Tibial nerve (tissue), 4 donors: ENCODE measurements at regions not wholly inside any gene's neighbourhood (a gene's known extent, or its start where the extent isn't known, plus 50 kb on each side); places are given as distances from the start of the nearest gene placed in this dataset.

Source experiments
- DNase-seq, 2 donors: peaks; one replicate each; pipeline ENCODE4 v3.0.0-alpha.2; 2019; ENCODE audit warnings: low spot score in 2 of 2
- H3K27ac ChIP-seq, 4 donors: fragments of 200-600 bp; sonication (generic) in 3 of 4; one replicate each; pipeline ENCODE4 v1.5.1; 2017 to 2019; ENCODE audit warnings: mild to moderate bottlenecking in 1 of 4
- H3K27me3 ChIP-seq, 2 donors: fragments of 200-600 bp; sonication (generic) in 1 of 2; one replicate each; pipeline versions ENCODE4 v1.5.1 to v1.6.0; 2017 to 2019
- H3K36me3 ChIP-seq, 3 donors: fragments of 200-600 bp; sonication (generic); one replicate each; pipeline ENCODE4 v1.5.1; 2018 to 2019
- H3K4me1 ChIP-seq, 4 donors: fragments of 200-600 bp; sonication (generic) in 3 of 4; one replicate each; pipeline ENCODE4 v1.5.1; 2017 to 2019
- H3K4me3 ChIP-seq, 4 donors: fragments of 200-600 bp; sonication (generic) in 3 of 4; one replicate each; pipeline ENCODE4 v1.5.1; 2017 to 2019; ENCODE audit warnings: mild to moderate bottlenecking in 1 of 4, moderate library complexity in 1 of 4
- H3K9me3 ChIP-seq, 4 donors: fragments of 200-600 bp; sonication (generic) in 3 of 4; one replicate each; pipeline ENCODE4 v1.5.1; 2017 to 2019
- CTCF ChIP-seq, 5 experiments: fragments of 200-600 bp in 3 of 5; fragments of 450-650 bp in 2 of 5; sonication (generic) in 3 of 5; IDR thresholded peaks; one replicate each; pipeline ENCODE4 v1.5.1; 2016 to 2019; ENCODE audit warnings: antibody characterized with exemption in 5 of 5, mild to moderate bottlenecking in 3 of 5, moderate library complexity in 2 of 5
- EP300 ChIP-seq, 2 donors: sonication (generic); formaldehyde crosslinking; IDR thresholded peaks; one replicate each; pipeline ENCODE4 v1.6.1; 2017; ENCODE audit warnings: antibody characterized with exemption in 2 of 2, mild to moderate bottlenecking in 1 of 2
- POLR2A ChIP-seq, 2 donors: fragments of 450-650 bp; IDR thresholded peaks; one replicate each; pipeline ENCODE4 v1.6.1; 2017; ENCODE audit warnings: antibody characterized with exemption in 2 of 2, mild to moderate bottlenecking in 2 of 2, moderate library complexity in 2 of 2
- WGBS, 2 donors: methylation state at CpG; one replicate each; pipeline ENCODE4 v1.1.5; 2018; 5-methylcytosine and 5-hydroxymethylcytosine counted together

- H3K9me3 ChIP-seq: no peaks in the 10 kb centered on the region
- H3K4me3 ChIP-seq: no peak overlapping the region
- no peak overlapping the region for H3K27ac ChIP-seq
- 69 to 77% methylated on average over 1 of the region's 1 CpG for WGBS, 2 donors
- no peaks in the 10 kb centered on the region for H3K4me1 ChIP-seq
- H3K27me3 ChIP-seq: no peaks in the 10 kb centered on the region
- no peak for DNase-seq
- no peaks in the 10 kb centered on the region for H3K36me3 ChIP-seq
- no peak for TF ChIP-seq CTCF (IDR thresholded peaks at IDR 0.05)
- no peak for TF ChIP-seq POLR2A (IDR thresholded peaks at IDR 0.05)
- no peak for TF ChIP-seq EP300 (IDR thresholded peaks at IDR 0.05)
These were observed 617.6 kb downstream of the ADCYAP1 start for GRCh38 chr18:1522249-1522615.

- 63 to 79% methylated on average over 1 of the region's 1 CpG for WGBS, 2 donors
- H3K27me3 ChIP-seq: no peaks in the 10 kb centered on the region
- H3K4me1 ChIP-seq: no peaks in the 10 kb centered on the region
- no peak overlapping the region for H3K27ac ChIP-seq
- no peaks in the 10 kb centered on the region for H3K36me3 ChIP-seq
- H3K4me3 ChIP-seq: no peak overlapping the region
- TF ChIP-seq CTCF (IDR thresholded peaks at IDR 0.05): no peak
- TF ChIP-seq POLR2A (IDR thresholded peaks at IDR 0.05): no peak
- TF ChIP-seq EP300 (IDR thresholded peaks at IDR 0.05): no peak
- H3K9me3 ChIP-seq: no peaks in the 10 kb centered on the region
- no peak for DNase-seq
These were observed 622.3 kb downstream of the ADCYAP1 start for GRCh38 chr18:1526991-1527390.

- TF ChIP-seq CTCF (IDR thresholded peaks at IDR 0.05) (no peak), EP300 (IDR thresholded peaks at IDR 0.05) (no peak), POLR2A (IDR thresholded peaks at IDR 0.05) (no peak)
- no peak for DNase-seq
- H3K27me3 ChIP-seq: no peaks in the 10 kb centered on the region
- WGBS, 2 donors: 55 to 64% methylated on average over 3 of the region's 3 CpGs
- no peak overlapping the region for H3K4me3 ChIP-seq
- H3K9me3 ChIP-seq: no peaks in the 10 kb centered on the region
- no peak overlapping the region for H3K27ac ChIP-seq
- H3K36me3 ChIP-seq: no peaks in the 10 kb centered on the region
- no peaks in the 10 kb centered on the region for H3K4me1 ChIP-seq
These were observed 623.1 kb downstream of the ADCYAP1 start for GRCh38 chr18:1527805-1528204.

- H3K4me1 ChIP-seq: no peaks in the 10 kb centered on the region
- no peaks in the 10 kb centered on the region for H3K9me3 ChIP-seq
- H3K4me3 ChIP-seq: no peak overlapping the region
- TF ChIP-seq CTCF (IDR thresholded peaks at IDR 0.05): no peak
- no peak for TF ChIP-seq EP300 (IDR thresholded peaks at IDR 0.05)
- TF ChIP-seq POLR2A (IDR thresholded peaks at IDR 0.05): no peak
- H3K27ac ChIP-seq: no peak overlapping the region
- no peaks in the 10 kb centered on the region for H3K36me3 ChIP-seq
- WGBS, 2 donors: 63 to 72% methylated on average over 1 of the region's 1 CpG
- no peak for DNase-seq
- no peaks in the 10 kb centered on the region for H3K27me3 ChIP-seq
These were observed 623.8 kb downstream of the ADCYAP1 start for GRCh38 chr18:1528447-1528846.

GRCh38 chr18:1528964-1529509 is 624.4 kb downstream of the ADCYAP1 start:
- WGBS, 2 donors: 63 to 78% methylated on average over 2 of the region's 2 CpGs
- no peaks in the 10 kb centered on the region for H3K36me3 ChIP-seq
- H3K4me3 ChIP-seq: no peak overlapping the region
- DNase-seq: no peak
- no peak overlapping the region for H3K27ac ChIP-seq
- H3K4me1 ChIP-seq: no peaks in the 10 kb centered on the region
- TF ChIP-seq POLR2A (IDR thresholded peaks at IDR 0.05): no peak
- no peak for TF ChIP-seq EP300 (IDR thresholded peaks at IDR 0.05)
- TF ChIP-seq CTCF (IDR thresholded peaks at IDR 0.05): no peak
- H3K9me3 ChIP-seq: no peaks in the 10 kb centered on the region
- H3K27me3 ChIP-seq: no peaks in the 10 kb centered on the region
